Erythroblast (primary cell): ENCODE measurements at regions not wholly inside any gene's neighbourhood (a gene's known extent, or its start where the extent isn't known, plus 50 kb on each side); places are given as distances from the start of the nearest gene placed in this dataset.
"Not testable (repeated sequence)": the region's sequence is repeated elsewhere in the genome, so short reads cannot be mapped to it uniquely, and the experiment has no call there.

ENCODE experiments used
- GATA1 ChIP-seq: IDR thresholded peaks from 2 replicates; pipeline ENCODE4 v1.6.1; 2011; ENCODE audit warnings: low read depth, mild to moderate bottlenecking, control low read depth, low read length, moderate library complexity
- POLR2A ChIP-seq: IDR thresholded peaks from 2 replicates; pipeline ENCODE4 v1.6.1; 2011; ENCODE audit warnings: mild to moderate bottlenecking, low read length

DNA sequence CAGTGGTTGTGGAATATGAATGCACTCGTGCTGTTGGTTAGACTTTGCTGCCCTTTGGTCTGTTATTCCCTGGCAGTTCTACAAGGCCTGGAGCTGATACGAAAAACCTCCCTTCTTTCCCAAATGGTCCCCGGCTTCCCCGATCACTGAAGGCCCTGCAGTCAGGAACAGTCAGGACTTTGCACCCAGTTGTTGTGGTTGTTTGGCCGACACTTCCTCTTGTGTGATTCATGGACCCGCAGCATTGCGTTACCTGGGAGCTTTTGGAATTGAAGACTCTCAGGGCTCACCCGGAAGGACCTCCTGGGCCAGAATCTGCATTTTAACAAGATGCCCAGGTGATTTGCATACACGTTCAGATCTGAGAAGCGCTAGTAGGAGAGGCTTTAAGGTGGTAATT, 106.8 kb upstream of the ZNF195 start:
- not testable (repeated sequence) for TF ChIP-seq POLR2A, GATA1
